Breast epithelium (tissue), 4 donors: ENCODE measurements at regions not wholly inside any gene's neighbourhood (a gene's known extent, or its start where the extent isn't known, plus 50 kb on each side); places are given as distances from the start of the nearest gene placed in this dataset.

Source experiments
- DNase-seq, 2 donors: peaks; one replicate each; pipeline ENCODE4 v3.0.0-alpha.2; 2019; ENCODE audit warnings: low spot score in 2 of 2
- H3K27ac ChIP-seq, 2 donors: fragments of 200-600 bp; sonication (generic) in 1 of 2; one replicate each; pipeline ENCODE4 v1.5.1; 2016 to 2019; ENCODE audit warnings: mild to moderate bottlenecking in 1 of 2
- H3K27me3 ChIP-seq, 2 donors: fragments of 200-600 bp; sonication (generic) in 1 of 2; one replicate each; pipeline versions ENCODE4 v1.5.1 to v1.6.0; 2017 to 2019; ENCODE audit warnings: control low read depth in 1 of 2, mild to moderate bottlenecking in 1 of 2
- H3K36me3 ChIP-seq: fragments of 200-600 bp; one replicate; pipeline ENCODE4 v1.5.1; 2019
- H3K4me1 ChIP-seq, 2 donors: fragments of 200-600 bp; sonication (generic); one replicate each; pipeline ENCODE4 v1.5.1; 2016 to 2019; ENCODE audit warnings: control low read depth in 1 of 2
- H3K4me3 ChIP-seq, 3 donors: fragments of 200-600 bp; sonication (generic); 1 replicate in 2 of 3; 2 replicates in 1 of 3; pipeline ENCODE4 v1.5.1; 2016 to 2019; ENCODE audit warnings: mild to moderate bottlenecking in 3 of 3, moderate library complexity in 2 of 3
- H3K9me3 ChIP-seq, 2 donors: fragments of 200-600 bp; sonication (generic) in 1 of 2; one replicate each; pipeline ENCODE4 v1.5.1; 2016 to 2019; ENCODE audit warnings: control low read depth in 1 of 2
- CTCF ChIP-seq, 3 donors: fragments of 450-650 bp; IDR thresholded peaks; one replicate each; pipeline ENCODE4 v1.5.1; 2016 to 2017; ENCODE audit warnings: antibody characterized with exemption in 3 of 3, mild to moderate bottlenecking in 3 of 3, moderate library complexity in 3 of 3
- POLR2A ChIP-seq: fragments of 450-650 bp; IDR thresholded peaks from one replicate; pipeline ENCODE4 v1.6.1; 2016; ENCODE audit warnings: antibody characterized with exemption, mild to moderate bottlenecking, moderate library complexity
- POLR2AphosphoS5 ChIP-seq, 3 donors: sonication (generic); formaldehyde crosslinking; IDR thresholded peaks; one replicate each; pipeline ENCODE4 v1.6.1; 2017; ENCODE audit warnings: antibody characterized with exemption in 3 of 3
- intact Hi-C: fragments of 100-400 bp; cut with DNase I; formaldehyde crosslinking; loops from one replicate; pipeline ENCODE4 v1.15.1; 2023; ENCODE audit warnings: low total_unique reads

DNA sequence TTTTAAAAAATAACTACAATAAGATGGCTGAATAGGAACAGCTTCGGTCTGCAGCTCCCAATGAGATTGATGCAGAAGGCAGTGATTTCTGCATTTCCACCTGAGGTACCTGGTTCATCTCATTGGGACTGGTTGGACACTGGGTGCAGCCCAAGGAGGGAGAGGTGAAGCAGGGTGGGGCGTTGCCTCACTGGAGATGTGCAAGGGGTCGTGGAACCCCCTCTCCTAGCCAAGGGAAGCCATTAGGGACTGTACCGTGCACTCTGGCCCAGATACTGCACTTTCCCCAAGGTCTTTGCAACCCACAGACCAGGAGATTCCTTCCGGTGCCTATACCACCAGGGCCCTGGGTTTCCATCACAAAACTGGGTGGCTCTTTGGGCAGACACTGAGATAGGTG lies 640.1 kb downstream of the IQCM start:
- Histone ChIP-seq H3K27ac (no peak overlapping the region), H3K36me3 (no peaks in the 10 kb centered on the region), H3K27me3 (no peaks in the 10 kb centered on the region), H3K9me3 (peaks cover 0 to 3% of the 10 kb centered on the region in 2 donors), H3K4me3 (no peak overlapping the region), H3K4me1 (no peaks in the 10 kb centered on the region)
- no peak for DNase-seq
- no peak for TF ChIP-seq CTCF (IDR thresholded peaks at IDR 0.05)
- TF ChIP-seq POLR2AphosphoS5 (IDR thresholded peaks at IDR 0.05): no peak
- no peak for TF ChIP-seq POLR2A
- intact Hi-C loops: loop anchor here (10.0 kb wide), 1 partner anchor 1621 kb away; no protein-coding TSS in a partner anchor

DNA sequence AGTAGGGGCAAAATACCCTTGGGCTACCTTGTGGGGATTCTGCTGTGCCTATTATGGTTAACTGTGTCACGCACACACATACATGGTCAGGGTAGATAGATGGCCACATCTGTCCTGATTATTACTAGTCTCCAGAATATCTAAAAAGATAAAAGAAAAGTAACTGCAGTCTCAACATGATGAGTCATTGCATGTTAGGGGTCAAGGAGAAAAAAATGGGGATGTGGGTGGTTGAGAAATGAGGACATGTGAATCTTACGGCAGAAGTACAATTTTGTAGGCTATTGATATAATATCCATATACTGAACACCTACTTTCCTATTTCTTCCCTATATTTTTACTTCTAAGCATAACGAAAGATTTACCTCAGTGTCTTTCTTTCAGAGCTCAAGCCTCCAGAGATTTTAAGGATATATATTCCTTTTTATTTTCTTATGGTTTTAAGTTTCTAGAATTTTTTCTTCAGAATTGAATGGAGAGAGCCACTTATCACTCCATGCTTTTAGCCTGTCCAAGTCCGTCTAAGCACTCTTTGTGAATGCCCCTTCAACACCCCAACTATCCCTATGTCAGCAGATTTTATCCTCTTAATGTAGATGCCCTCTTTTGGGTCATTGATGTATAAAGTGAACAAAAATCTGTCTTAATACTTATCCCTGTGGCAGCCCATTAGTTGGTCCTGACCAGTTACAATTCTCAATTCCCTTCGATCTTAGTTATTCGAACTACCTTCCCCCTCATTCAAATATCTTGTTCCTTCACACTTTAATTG lies 642.2 kb downstream of the IQCM start:
- no peaks in the 10 kb centered on the region for H3K27me3 ChIP-seq
- H3K4me1 ChIP-seq: no peaks in the 10 kb centered on the region
- H3K27ac ChIP-seq: no peak overlapping the region
- TF ChIP-seq POLR2AphosphoS5 (IDR thresholded peaks at IDR 0.05) (no peak), CTCF (IDR thresholded peaks at IDR 0.05) (no peak), POLR2A (no peak)
- no peaks in the 10 kb centered on the region for H3K9me3 ChIP-seq
- H3K36me3 ChIP-seq: no peaks in the 10 kb centered on the region
- H3K4me3 ChIP-seq: no peak overlapping the region
- DNase-seq: no peak
- intact Hi-C loops: loop anchor here (10.0 kb wide), 1 partner anchor 1619 kb away; no protein-coding TSS in a partner anchor

GRCh38 chr4:149168645-149169044 lies 647.0 kb downstream of the IQCM start:
- Histone ChIP-seq H3K27ac (no peak overlapping the region), H3K9me3 (no peaks in the 10 kb centered on the region), H3K36me3 (no peaks in the 10 kb centered on the region), H3K27me3 (no peaks in the 10 kb centered on the region), H3K4me3 (no peak overlapping the region), H3K4me1 (no peaks in the 10 kb centered on the region)
- DNase-seq: no peak
- no peak for TF ChIP-seq POLR2AphosphoS5 (IDR thresholded peaks at IDR 0.05)
- no peak for TF ChIP-seq POLR2A
- TF ChIP-seq CTCF (IDR thresholded peaks at IDR 0.05): no peak
- intact Hi-C loops: no loop called here

GRCh38 chr4:149166876-149167275 lies 648.8 kb downstream of the IQCM start:
- no peak for DNase-seq
- TF ChIP-seq POLR2A: no peak
- TF ChIP-seq POLR2AphosphoS5 (IDR thresholded peaks at IDR 0.05): no peak
- no peak for TF ChIP-seq CTCF (IDR thresholded peaks at IDR 0.05)
- no peaks in the 10 kb centered on the region for H3K27me3 ChIP-seq
- H3K4me3 ChIP-seq: no peak overlapping the region
- H3K4me1 ChIP-seq: no peaks in the 10 kb centered on the region
- H3K9me3 ChIP-seq: no peaks in the 10 kb centered on the region
- intact Hi-C loops: no loop called here
- H3K27ac ChIP-seq: no peak overlapping the region
- H3K36me3 ChIP-seq: no peaks in the 10 kb centered on the region

- H3K4me1 ChIP-seq: no peaks in the 10 kb centered on the region
- no peak for DNase-seq
- no peak overlapping the region for H3K4me3 ChIP-seq
- H3K9me3 ChIP-seq: no peaks in the 10 kb centered on the region
- intact Hi-C loops: no loop called here
- no peak overlapping the region for H3K27ac ChIP-seq
- no peaks in the 10 kb centered on the region for H3K27me3 ChIP-seq
- TF ChIP-seq CTCF (IDR thresholded peaks at IDR 0.05) (no peak), POLR2A (no peak), POLR2AphosphoS5 (IDR thresholded peaks at IDR 0.05) (no peak)
- H3K36me3 ChIP-seq: no peaks in the 10 kb centered on the region
These were observed 649.3 kb downstream of the IQCM start for GRCh38 chr4:149166365-149166764.
